Choroid plexus epithelial cell (primary cell): ENCODE measurements at regions not wholly inside any gene's neighbourhood (a gene's known extent, or its start where the extent isn't known, plus 50 kb on each side); places are given as distances from the start of the nearest gene placed in this dataset.

Experiments
- DNase-seq: peaks from one replicate; pipeline ENCODE4 v3.0.0-alpha.2; 2010; ENCODE audit warnings: low read depth
- H3K4me3 ChIP-seq: 2 replicates; pipeline ENCODE4 v1.5.1; 2011; ENCODE audit warnings: low read depth, mild to moderate bottlenecking, control low read depth, low read length, moderate library complexity
- CTCF ChIP-seq: conservative IDR thresholded peaks from 2 replicates; pipeline ENCODE4 v1.5.1; 2011; ENCODE audit warnings: low read depth, mild to moderate bottlenecking, control low read depth, inconsistent platforms, low read length, moderate library complexity

- no peak for TF ChIP-seq CTCF
- no peak for DNase-seq
- no peak overlapping the region for H3K4me3 ChIP-seq
These were observed 356.2 kb downstream of the GLRX3 start for GRCh38 chr10:130492266-130492934.

- DNase-seq, result no peak
- no peak overlapping the region for H3K4me3 ChIP-seq
- TF ChIP-seq CTCF, result no peak
These were observed 356.8 kb downstream of the GLRX3 start for GRCh38 chr10:130493021-130493420.

GRCh38 chr10:130493446-130494145 lies 357.4 kb downstream of the GLRX3 start:
- no peak overlapping the region for H3K4me3 ChIP-seq
- TF ChIP-seq CTCF, result no peak

GRCh38 chr10:130495116-130495862 lies 359.1 kb downstream of the GLRX3 start:
- no peak for DNase-seq
- no peak for TF ChIP-seq CTCF
- no peak overlapping the region for H3K4me3 ChIP-seq

More at GRCh38 chr10:130493446-130494145, 357.4 kb downstream of the GLRX3 start:
- no peak for DNase-seq

GRCh38 chr10:130495891-130496636 lies 359.9 kb downstream of the GLRX3 start:
- no peak overlapping the region for H3K4me3 ChIP-seq
- DNase-seq, result peak; percentile 2
- no peak for TF ChIP-seq CTCF

- no peak for DNase-seq
- no peak overlapping the region for H3K4me3 ChIP-seq
- no peak for TF ChIP-seq CTCF
These were observed 361.1 kb downstream of the GLRX3 start for GRCh38 chr10:130497056-130498010.
